ENCODE measurements at regions not wholly inside any gene's neighbourhood (a gene's known extent, or its start where the extent isn't known, plus 50 kb on each side); places are given as distances from the start of the nearest gene placed in this dataset.

GRCh38 chr5:121271546-121271945 is 580.1 kb upstream of the FTMT start:
- Histone ChIP-seq H3K36me3 (no peaks in the 10 kb centered on the region), H3K27ac (replicated peaks) (no peak overlapping the region), H3K27me3 (ENCODE audit: low read depth) (no peaks in the 10 kb centered on the region), H3K4me3 (no peak overlapping the region), H3K9me3 (replicated peaks) (no peaks in the 10 kb centered on the region), H3K4me1 (no peaks in the 10 kb centered on the region)
- TF ChIP-seq, protein P1, sequence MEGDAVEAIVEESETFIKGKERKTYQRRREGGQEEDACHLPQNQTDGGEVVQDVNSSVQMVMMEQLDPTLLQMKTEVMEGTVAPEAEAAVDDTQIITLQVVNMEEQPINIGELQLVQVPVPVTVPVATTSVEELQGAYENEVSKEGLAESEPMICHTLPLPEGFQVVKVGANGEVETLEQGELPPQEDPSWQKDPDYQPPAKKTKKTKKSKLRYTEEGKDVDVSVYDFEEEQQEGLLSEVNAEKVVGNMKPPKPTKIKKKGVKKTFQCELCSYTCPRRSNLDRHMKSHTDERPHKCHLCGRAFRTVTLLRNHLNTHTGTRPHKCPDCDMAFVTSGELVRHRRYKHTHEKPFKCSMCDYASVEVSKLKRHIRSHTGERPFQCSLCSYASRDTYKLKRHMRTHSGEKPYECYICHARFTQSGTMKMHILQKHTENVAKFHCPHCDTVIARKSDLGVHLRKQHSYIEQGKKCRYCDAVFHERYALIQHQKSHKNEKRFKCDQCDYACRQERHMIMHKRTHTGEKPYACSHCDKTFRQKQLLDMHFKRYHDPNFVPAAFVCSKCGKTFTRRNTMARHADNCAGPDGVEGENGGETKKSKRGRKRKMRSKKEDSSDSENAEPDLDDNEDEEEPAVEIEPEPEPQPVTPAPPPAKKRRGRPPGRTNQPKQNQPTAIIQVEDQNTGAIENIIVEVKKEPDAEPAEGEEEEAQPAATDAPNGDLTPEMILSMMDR (IDR thresholded peaks at IDR 0.05; ENCODE audit: borderline replicate concordance), result no peak
- DNase-seq, result no peak
- intact Hi-C loops (cut with micrococcal nuclease), result no loop called here

DNA sequence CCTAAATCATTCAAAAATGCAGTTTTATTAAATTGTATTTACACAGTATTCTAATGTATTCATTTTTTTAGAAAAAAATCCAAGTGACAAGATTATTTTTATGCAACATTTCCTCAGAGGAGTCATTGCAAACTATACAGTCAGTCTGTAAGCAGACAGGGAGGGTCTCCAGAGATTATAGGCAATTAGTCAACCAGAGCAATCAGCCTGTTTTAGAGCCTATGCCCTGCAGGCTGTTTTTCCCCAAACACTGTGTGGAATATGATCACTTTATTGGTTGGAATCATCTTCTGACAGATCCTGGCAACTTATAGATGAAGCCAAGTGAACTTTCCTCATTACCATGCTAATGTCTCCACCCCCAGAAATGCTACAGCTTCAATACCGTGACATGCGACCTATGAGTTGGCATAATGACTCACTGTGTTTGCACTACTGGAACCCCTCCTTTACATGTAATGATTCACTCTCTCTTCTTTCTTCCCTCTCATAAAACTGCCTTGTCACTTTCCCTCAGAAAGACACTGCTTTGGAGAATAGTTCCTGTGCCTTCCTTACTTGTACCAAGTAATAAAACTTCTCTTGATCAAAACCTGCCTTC is 577.7 kb upstream of the FTMT start:
- no peak for DNase-seq
- no peaks in the 10 kb centered on the region for H3K4me1 ChIP-seq
- no peaks in the 10 kb centered on the region for H3K36me3 ChIP-seq
- no peak overlapping the region for H3K27ac ChIP-seq (replicated peaks)
- no peaks in the 10 kb centered on the region for H3K27me3 ChIP-seq (ENCODE audit: low read depth)
- no peak overlapping the region for H3K4me3 ChIP-seq
- no peaks in the 10 kb centered on the region for H3K9me3 ChIP-seq (replicated peaks)
- TF ChIP-seq, protein P1 (IDR thresholded peaks at IDR 0.05; ENCODE audit: borderline replicate concordance), result no peak
- intact Hi-C loops (cut with micrococcal nuclease), result no loop called here

- Histone ChIP-seq H3K36me3 (no peaks in the 10 kb centered on the region), H3K4me1 (no peaks in the 10 kb centered on the region), H3K4me3 (no peak overlapping the region), H3K9me3 (replicated peaks) (no peaks in the 10 kb centered on the region), H3K27ac (replicated peaks) (no peak overlapping the region), H3K27me3 (ENCODE audit: low read depth) (no peaks in the 10 kb centered on the region)
- DNase-seq, result no peak
- intact Hi-C loops (cut with micrococcal nuclease), result no loop called here
- TF ChIP-seq, protein P1 (IDR thresholded peaks at IDR 0.05; ENCODE audit: borderline replicate concordance), result no peak
These were observed 571.9 kb upstream of the FTMT start for GRCh38 chr5:121279801-121280200.

DNA sequence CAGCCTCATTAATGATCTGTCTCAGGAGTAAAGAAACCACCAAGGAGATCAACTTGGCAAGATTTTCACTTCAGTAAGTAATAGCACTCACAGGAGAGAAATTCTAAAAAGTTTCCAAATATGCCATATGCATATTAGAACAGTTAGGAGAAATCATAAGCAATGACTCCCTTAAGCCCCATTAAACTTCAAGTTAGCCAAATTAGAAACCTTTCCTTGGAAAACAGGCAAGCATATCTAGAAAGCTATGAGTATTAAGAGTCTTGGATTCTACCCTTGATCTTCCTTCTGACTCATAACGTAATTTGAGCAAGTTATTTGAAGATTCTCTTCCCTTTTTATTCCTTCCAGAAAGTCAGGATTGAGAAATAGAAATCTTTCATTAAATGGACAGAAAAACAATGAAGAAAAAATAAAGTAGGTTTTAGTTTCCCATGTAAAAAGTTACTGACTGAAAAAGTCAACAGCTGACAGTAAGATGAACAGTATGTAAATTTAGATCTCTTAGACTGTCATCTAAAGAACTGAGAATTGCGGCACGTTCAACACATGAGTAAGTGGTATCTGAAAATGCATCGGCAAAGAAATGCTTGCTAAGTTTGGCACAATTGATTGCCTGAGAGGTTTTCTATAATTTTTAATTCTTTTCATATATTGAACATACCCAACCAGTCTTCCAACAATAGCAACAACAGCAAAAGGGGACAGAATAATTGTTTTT is 565.7 kb upstream of the FTMT start:
- Histone ChIP-seq H3K9me3 (replicated peaks) (no peaks in the 10 kb centered on the region), H3K27ac (replicated peaks) (no peak overlapping the region), H3K36me3 (no peaks in the 10 kb centered on the region), H3K27me3 (ENCODE audit: low read depth) (no peaks in the 10 kb centered on the region), H3K4me1 (no peaks in the 10 kb centered on the region), H3K4me3 (no peak overlapping the region)
- TF ChIP-seq, protein P1 (IDR thresholded peaks at IDR 0.05; ENCODE audit: borderline replicate concordance), result no peak
- DNase-seq, result no peak
- intact Hi-C loops (cut with micrococcal nuclease), result no loop called here

DNA sequence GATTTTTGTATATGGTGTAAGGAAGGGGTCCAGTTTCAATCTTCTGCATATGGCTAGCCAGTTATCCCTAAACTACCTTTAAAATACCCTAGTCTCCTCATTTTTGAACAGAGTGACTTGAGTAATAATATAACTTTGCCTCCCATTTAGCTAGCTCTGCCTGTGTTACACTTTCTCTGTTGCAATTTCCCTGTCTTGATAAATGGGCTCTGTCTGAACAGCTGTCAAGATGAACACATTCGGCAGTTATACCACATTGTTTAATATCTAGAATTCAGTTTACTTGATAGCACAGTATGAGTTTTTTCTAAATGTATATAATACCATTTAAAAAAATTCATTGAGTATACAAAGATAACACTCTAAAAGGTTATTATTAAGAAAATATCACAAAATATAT is 562.9 kb upstream of the FTMT start:
- DNase-seq, result no peak
- no peak overlapping the region for H3K4me3 ChIP-seq
- H3K4me1 ChIP-seq, result no peaks in the 10 kb centered on the region
- H3K27me3 ChIP-seq (ENCODE audit: low read depth), result no peaks in the 10 kb centered on the region
- no peaks in the 10 kb centered on the region for H3K36me3 ChIP-seq
- TF ChIP-seq, protein P1 (IDR thresholded peaks at IDR 0.05; ENCODE audit: borderline replicate concordance), result no peak
- intact Hi-C loops (cut with micrococcal nuclease), result no loop called here
- no peak overlapping the region for H3K27ac ChIP-seq (replicated peaks)
- no peaks in the 10 kb centered on the region for H3K9me3 ChIP-seq (replicated peaks)

Measured in left ventricle myocardium inferior (tissue), 1 donor.